OCI-LY7 (cell line): ENCODE measurements at regions not wholly inside any gene's neighbourhood (a gene's known extent, or its start where the extent isn't known, plus 50 kb on each side); places are given as distances from the start of the nearest gene placed in this dataset.

Experiments used
- CTCF ChIP-seq: fragments of 200-600 bp; sonication (generic); conservative IDR thresholded peaks from 2 replicates; pipeline ENCODE4 v1.5.1; 2014; ENCODE audit warnings: mild to moderate bottlenecking, antibody characterized with exemption, low read length, moderate library complexity, mixed read lengths
- EZH2phosphoT487 ChIP-seq: fragments of 200-600 bp; sonication (generic); IDR thresholded peaks from 2 replicates; pipeline ENCODE4 v1.6.1; 2018; ENCODE audit warnings: low read depth, borderline replicate concordance, mild to moderate bottlenecking, mixed run types, antibody characterized with exemption, low read length, moderate library complexity, mixed read lengths

GRCh38 chr6:25113436-25113835 is 165.7 kb upstream of the CARMIL1 start:
- no peak for TF ChIP-seq EZH2phosphoT487
- no peak for TF ChIP-seq CTCF
